Natural killer cell treated with Interleukin-12 subunit alpha and Interleukin-12 subunit beta and Interleukin-15 and Interleukin-18, amount 100 ng/mL, for 72 hours (primary cell): ENCODE measurements at regions not wholly inside any gene's neighbourhood (a gene's known extent, or its start where the extent isn't known, plus 50 kb on each side); places are given as distances from the start of the nearest gene placed in this dataset.

Source experiments
- ATAC-seq, 2 donors: fragments of 150-1000 bp; cut with Tn5 transposase in 1 of 2; sonication (Bioruptor Pico), chemical (Tn5 transposase) in 1 of 2; 2 replicates each; pipeline ENCODE4 v1.10.0; 2021
- DNase-seq: peaks from one replicate; pipeline ENCODE4 v3.0.0; 2022; ENCODE audit warnings: low spot score
- H3K27ac Mint-ChIP-seq, 2 donors: 1 replicate in 1 of 2; 2 replicates in 1 of 2; pipeline ENCODE4 v1.8.0; 2022; ENCODE audit warnings: mixed read lengths in 2 of 2, mild to moderate bottlenecking in 1 of 2, moderate library complexity in 1 of 2
- H3K27me3 Mint-ChIP-seq, 2 donors: 1 replicate in 1 of 2; 2 replicates in 1 of 2; pipeline ENCODE4 v1.8.0; 2022; ENCODE audit warnings: mixed read lengths in 2 of 2
- H3K36me3 Mint-ChIP-seq: one replicate; pipeline ENCODE4 v1.8.0; 2022; ENCODE audit warnings: mixed read lengths
- H3K4me1 Mint-ChIP-seq, 2 donors: 1 replicate in 1 of 2; 2 replicates in 1 of 2; pipeline ENCODE4 v1.8.0; 2022; ENCODE audit warnings: low read depth in 2 of 2, mixed read lengths in 2 of 2, mild to moderate bottlenecking in 1 of 2
- H3K4me3 Mint-ChIP-seq: one replicate; pipeline ENCODE4 v1.8.0; 2022; ENCODE audit warnings: mixed read lengths
- H3K9me3 Mint-ChIP-seq: 2 replicates; pipeline ENCODE4 v1.8.0; 2022; ENCODE audit warnings: mixed read lengths

GRCh38 chr13:44302233-44302632 lies 71.4 kb upstream of the SERP2 start:
- peaks cover 31 to 33% of the 10 kb centered on the region in 2 donors for H3K4me1 Mint-ChIP-seq
- H3K9me3 Mint-ChIP-seq = peaks cover 9% of the 10 kb centered on the region
- peak overlapping the region; percentile 66 to 84 for H3K27ac Mint-ChIP-seq
- peaks cover 17 to 20% of the 10 kb centered on the region in 2 donors for H3K27me3 Mint-ChIP-seq
- ATAC-seq = no peak
- H3K36me3 Mint-ChIP-seq = peaks cover 5% of the 10 kb centered on the region
- no peak for DNase-seq
- no peak overlapping the region for H3K4me3 Mint-ChIP-seq

- H3K27ac Mint-ChIP-seq = peak overlapping the region in 1 of 2 donors; percentile 41
- DNase-seq (no peak), ATAC-seq (no peak)
- H3K27me3 Mint-ChIP-seq = peaks cover 17 to 21% of the 10 kb centered on the region in 2 donors
- peaks cover 9% of the 10 kb centered on the region for H3K9me3 Mint-ChIP-seq
- no peak overlapping the region for H3K4me3 Mint-ChIP-seq
- H3K4me1 Mint-ChIP-seq = peaks cover 32 to 33% of the 10 kb centered on the region in 2 donors
- H3K36me3 Mint-ChIP-seq = peaks cover 5% of the 10 kb centered on the region
Observed at GRCh38 chr13:44302940-44303575, 70.6 kb upstream of the SERP2 start.

GRCh38 chr13:44303681-44304432 lies 69.8 kb upstream of the SERP2 start:
- no peak for ATAC-seq
- DNase-seq = no peak
- peaks cover 32 to 33% of the 10 kb centered on the region in 2 donors for H3K4me1 Mint-ChIP-seq
- peaks cover 17 to 21% of the 10 kb centered on the region in 2 donors for H3K27me3 Mint-ChIP-seq
- peaks cover 9% of the 10 kb centered on the region for H3K9me3 Mint-ChIP-seq
- peaks cover 5% of the 10 kb centered on the region for H3K36me3 Mint-ChIP-seq
- no peak overlapping the region for H3K27ac Mint-ChIP-seq
- H3K4me3 Mint-ChIP-seq = no peak overlapping the region

- peaks cover 32 to 33% of the 10 kb centered on the region in 2 donors for H3K4me1 Mint-ChIP-seq
- peaks cover 9% of the 10 kb centered on the region for H3K9me3 Mint-ChIP-seq
- H3K27ac Mint-ChIP-seq = no peak overlapping the region
- peaks cover 16 to 21% of the 10 kb centered on the region in 2 donors for H3K27me3 Mint-ChIP-seq
- ATAC-seq (no peak), DNase-seq (no peak)
- peaks cover 5% of the 10 kb centered on the region for H3K36me3 Mint-ChIP-seq
- no peak overlapping the region for H3K4me3 Mint-ChIP-seq
Observed at GRCh38 chr13:44304433-44304725, 69.2 kb upstream of the SERP2 start.

- no peak overlapping the region for H3K4me3 Mint-ChIP-seq
- H3K36me3 Mint-ChIP-seq = peaks cover 5% of the 10 kb centered on the region
- peaks cover 29 to 32% of the 10 kb centered on the region in 2 donors for H3K4me1 Mint-ChIP-seq
- H3K27me3 Mint-ChIP-seq = peaks cover 16 to 21% of the 10 kb centered on the region in 2 donors
- ATAC-seq = no peak
- DNase-seq = no peak
- H3K9me3 Mint-ChIP-seq = peaks cover 6% of the 10 kb centered on the region
- H3K27ac Mint-ChIP-seq = no peak overlapping the region
Observed at GRCh38 chr13:44305286-44305685, 68.3 kb upstream of the SERP2 start.

GRCh38 chr13:44305917-44306370 lies 67.7 kb upstream of the SERP2 start:
- DNase-seq (no peak), ATAC-seq (no peak)
- Mint-ChIP-seq H3K36me3 (peaks cover 5% of the 10 kb centered on the region), H3K27ac (no peak overlapping the region), H3K27me3 (peaks cover 14 to 21% of the 10 kb centered on the region in 2 donors), H3K4me1 (peaks cover 23 to 29% of the 10 kb centered on the region in 2 donors), H3K4me3 (no peak overlapping the region), H3K9me3 (peaks cover 4% of the 10 kb centered on the region)

GRCh38 chr13:44306371-44307192 lies 67.0 kb upstream of the SERP2 start:
- Mint-ChIP-seq H3K9me3 (peaks cover 1% of the 10 kb centered on the region), H3K4me1 (peaks cover 18 to 22% of the 10 kb centered on the region in 2 donors), H3K27ac (no peak overlapping the region), H3K4me3 (no peak overlapping the region), H3K36me3 (peaks cover 1% of the 10 kb centered on the region), H3K27me3 (peaks cover 12 to 16% of the 10 kb centered on the region in 2 donors)
- DNase-seq (no peak), ATAC-seq (no peak)

- H3K4me3 Mint-ChIP-seq = no peak overlapping the region
- no peak overlapping the region for H3K27ac Mint-ChIP-seq
- DNase-seq = no peak
- peaks cover 14 to 16% of the 10 kb centered on the region in 2 donors for H3K4me1 Mint-ChIP-seq
- no peaks in the 10 kb centered on the region for H3K36me3 Mint-ChIP-seq
- ATAC-seq = no peak
- H3K27me3 Mint-ChIP-seq = peaks cover 11 to 15% of the 10 kb centered on the region in 2 donors
- no peaks in the 10 kb centered on the region for H3K9me3 Mint-ChIP-seq
Observed at GRCh38 chr13:44307255-44307654, 66.4 kb upstream of the SERP2 start.

- H3K4me1 Mint-ChIP-seq = peaks cover 15 to 19% of the 10 kb centered on the region in 2 donors
- ATAC-seq (no peak), DNase-seq (no peak)
- H3K4me3 Mint-ChIP-seq = no peak overlapping the region
- H3K9me3 Mint-ChIP-seq = no peaks in the 10 kb centered on the region
- H3K27ac Mint-ChIP-seq = no peak overlapping the region
- peaks cover 16 to 20% of the 10 kb centered on the region in 2 donors for H3K27me3 Mint-ChIP-seq
- H3K36me3 Mint-ChIP-seq = no peaks in the 10 kb centered on the region
Observed at GRCh38 chr13:44307844-44308243, 65.8 kb upstream of the SERP2 start.

GRCh38 chr13:44308352-44308751 lies 65.3 kb upstream of the SERP2 start:
- no peak overlapping the region for H3K4me3 Mint-ChIP-seq
- H3K27me3 Mint-ChIP-seq = peaks cover 19 to 25% of the 10 kb centered on the region in 2 donors
- no peaks in the 10 kb centered on the region for H3K9me3 Mint-ChIP-seq
- no peak for DNase-seq
- no peak for ATAC-seq
- H3K36me3 Mint-ChIP-seq = no peaks in the 10 kb centered on the region
- H3K4me1 Mint-ChIP-seq = peaks cover 16 to 24% of the 10 kb centered on the region in 2 donors
- H3K27ac Mint-ChIP-seq = no peak overlapping the region

GRCh38 chr13:44309794-44310757 lies 63.5 kb upstream of the SERP2 start:
- ATAC-seq (no peak), DNase-seq (no peak)
- Mint-ChIP-seq H3K27me3 (peaks cover 21 to 29% of the 10 kb centered on the region in 2 donors), H3K27ac (no peak overlapping the region), H3K9me3 (no peaks in the 10 kb centered on the region), H3K36me3 (no peaks in the 10 kb centered on the region), H3K4me1 (peaks cover 12 to 20% of the 10 kb centered on the region in 2 donors), H3K4me3 (no peak overlapping the region)

- ATAC-seq = no peak
- Mint-ChIP-seq H3K9me3 (no peaks in the 10 kb centered on the region), H3K27ac (no peak overlapping the region), H3K4me3 (no peak overlapping the region), H3K27me3 (peaks cover 20 to 22% of the 10 kb centered on the region in 2 donors), H3K4me1 (peaks cover 8 to 20% of the 10 kb centered on the region in 2 donors), H3K36me3 (no peaks in the 10 kb centered on the region)
- DNase-seq = no peak
Observed at GRCh38 chr13:44311011-44311780, 62.4 kb upstream of the SERP2 start.
